GM23338 (cell line): ENCODE measurements at regions not wholly inside any gene's neighbourhood (a gene's known extent, or its start where the extent isn't known, plus 50 kb on each side); places are given as distances from the start of the nearest gene placed in this dataset.

ENCODE experiments used
- ATAC-seq: fragments of 200-7000 bp; cut with Tn5 transposase; 3 replicates; pipeline ENCODE4 v1.9.1; 2020
- DNase-seq: peaks from one replicate; pipeline ENCODE4 v3.0.0-alpha.2; 2015; ENCODE audit warnings: low spot score
- H2AFZ ChIP-seq: fragments of 200-600 bp; sonication (generic); 2 replicates; pipeline ENCODE4 v1.8.0; 2016; ENCODE audit warnings: antibody characterized with exemption, mild to moderate bottlenecking, moderate library complexity
- H3F3A ChIP-seq: fragments of 200-600 bp; sonication (generic); replicated peaks from 2 replicates; pipeline ENCODE4 v1.8.0; 2017; ENCODE audit warnings: antibody characterized with exemption, mixed run types, low read depth
- H3K27ac ChIP-seq: fragments of 200-600 bp; sonication (generic); 2 replicates; pipeline ENCODE4 v1.6.1; 2016; ENCODE audit warnings: low read depth
- H3K27me3 ChIP-seq: fragments of 200-600 bp; sonication (generic); 2 replicates; pipeline ENCODE4 v1.8.0; 2016; ENCODE audit warnings: mild to moderate bottlenecking, mixed run types, moderate library complexity; ENCODE audit not compliant: insufficient read depth
- H3K36me3 ChIP-seq: fragments of 200-600 bp; sonication (generic); 2 replicates; pipeline ENCODE4 v1.8.0; 2016; ENCODE audit warnings: mild to moderate bottlenecking; ENCODE audit not compliant: insufficient read depth
- H3K4me1 ChIP-seq: fragments of 200-600 bp; sonication (generic); 2 replicates; pipeline ENCODE4 v1.8.0; 2016; ENCODE audit warnings: mild to moderate bottlenecking, moderate library complexity; ENCODE audit not compliant: insufficient read depth
- H3K4me2 ChIP-seq: fragments of 200-600 bp; sonication (generic); 2 replicates; pipeline ENCODE4 v1.7.1; 2017; ENCODE audit warnings: mixed run types
- H3K4me3 ChIP-seq: fragments of 200-600 bp; sonication (generic); 2 replicates; pipeline ENCODE4 v1.6.1; 2016; ENCODE audit warnings: mixed run types
- H3K79me2 ChIP-seq: fragments of 200-600 bp; sonication (generic); replicated peaks from 2 replicates; pipeline ENCODE4 v1.8.0; 2017; ENCODE audit warnings: mild to moderate bottlenecking; ENCODE audit not compliant: insufficient read depth
- H3K9me2 ChIP-seq: fragments of 200-600 bp; sonication (generic); 2 replicates; pipeline ENCODE4 v1.8.0; 2017; ENCODE audit not compliant: insufficient read depth
- H4K20me1 ChIP-seq: fragments of 200-600 bp; sonication (generic); replicated peaks from 2 replicates; pipeline ENCODE4 v1.8.0; 2017; ENCODE audit warnings: mild to moderate bottlenecking; ENCODE audit not compliant: insufficient read depth
- H3K27ac Mint-ChIP-seq: 2 replicates; pipeline ENCODE4 v1.8.0; 2020; ENCODE audit warnings: inconsistent platforms, mild to moderate bottlenecking, moderate library complexity, mixed read lengths
- H3K27me3 Mint-ChIP-seq: 3 replicates; pipeline ENCODE4 v1.8.0; 2022; ENCODE audit warnings: low read depth, mild to moderate bottlenecking, moderate library complexity, mixed read lengths, inconsistent platforms; ENCODE audit not compliant: insufficient read depth, poor library complexity
- H3K36me3 Mint-ChIP-seq: 3 replicates; pipeline ENCODE4 v1.8.0; 2021; ENCODE audit warnings: low read depth, mild to moderate bottlenecking, inconsistent platforms, moderate library complexity, mixed read lengths
- H3K4me1 Mint-ChIP-seq: 3 replicates; pipeline ENCODE4 v1.8.0; 2020; ENCODE audit warnings: mild to moderate bottlenecking, inconsistent platforms, mixed read lengths
- H3K4me3 Mint-ChIP-seq: 3 replicates; pipeline ENCODE4 v1.8.0; 2021; ENCODE audit warnings: moderate library complexity, mild to moderate bottlenecking, inconsistent platforms, mixed read lengths
- H3K9me3 Mint-ChIP-seq: 3 replicates; pipeline ENCODE4 v1.8.0; 2020; ENCODE audit warnings: moderate library complexity, mild to moderate bottlenecking, inconsistent platforms, mixed read lengths
- CREB1 ChIP-seq: fragments of 250-450 bp; sonication (Bioruptor Pico); IDR thresholded peaks from 2 replicates; pipeline ENCODE4 v1.5.0; 2020; ENCODE audit warnings: low read depth, mild to moderate bottlenecking, moderate library complexity
- CTCF ChIP-seq, 2 experiments: fragments of 200-600 bp in 1 of 2; sonication (generic) in 1 of 2; conservative IDR thresholded peaks; 2 replicates each; pipeline versions ENCODE4 v1.5.1 to v1.6.1; 2016 to 2017; ENCODE audit warnings: antibody characterized with exemption in 2 of 2, low read depth in 2 of 2, mild to moderate bottlenecking in 2 of 2, moderate library complexity in 1 of 2
- ETS1 ChIP-seq: IDR thresholded peaks from 2 replicates; pipeline ENCODE4 v1.6.1; 2016; ENCODE audit warnings: antibody characterized with exemption
- JUNB ChIP-seq: IDR thresholded peaks from one replicate; pipeline ENCODE4 v1.6.1; 2016; ENCODE audit warnings: antibody characterized with exemption; ENCODE audit not compliant: unreplicated experiment
- NANOG ChIP-seq: IDR thresholded peaks from 2 replicates; pipeline ENCODE4 v1.6.1; 2016; ENCODE audit warnings: antibody characterized with exemption, borderline replicate concordance
- REST ChIP-seq: IDR thresholded peaks from one replicate; pipeline ENCODE4 v1.6.1; 2018; ENCODE audit warnings: antibody characterized with exemption; ENCODE audit not compliant: unreplicated experiment
- STAT1 ChIP-seq: IDR thresholded peaks from one replicate; pipeline ENCODE4 v1.6.1; 2016; ENCODE audit warnings: antibody characterized with exemption; ENCODE audit not compliant: unreplicated experiment
- ZNF114 ChIP-seq: fragments of 250-450 bp; sonication (Bioruptor Pico); IDR thresholded peaks from 2 replicates; pipeline ENCODE4 v1.5.0; 2020; ENCODE audit warnings: mild to moderate bottlenecking, moderate library complexity
- ZNF331 ChIP-seq: fragments of 250-450 bp; sonication (Bioruptor Pico); IDR thresholded peaks from 2 replicates; pipeline ENCODE4 v1.5.0; 2020; ENCODE audit warnings: low read depth, mild to moderate bottlenecking, moderate library complexity

- no peak overlapping the region for H2AFZ ChIP-seq
- H3K36me3 ChIP-seq: no peaks in the 10 kb centered on the region
- H3K4me2 ChIP-seq: no peak overlapping the region
- H3K4me3 ChIP-seq: no peak overlapping the region
- no peaks in the 10 kb centered on the region for H3K27me3 ChIP-seq
- peak; percentile 74 to 89 for TF ChIP-seq CTCF (conservative IDR thresholded peaks at IDR 0.05; ENCODE audit: low read depth in 2 of 2)
- TF ChIP-seq NANOG: no peak
- TF ChIP-seq STAT1: no peak
- TF ChIP-seq ETS1: no peak
- TF ChIP-seq CREB1 (CRISPR knock-in tag): no peak
- TF ChIP-seq REST: no peak
- H3K4me1 Mint-ChIP-seq: no peaks in the 10 kb centered on the region
- no peak overlapping the region for H3K27ac ChIP-seq
- peaks cover 9% of the 10 kb centered on the region for H3K27me3 Mint-ChIP-seq
- no peaks in the 10 kb centered on the region for H3K9me2 ChIP-seq
- peak; percentile 70 for DNase-seq
- ATAC-seq: peak; percentile 79
- no peaks in the 10 kb centered on the region for H4K20me1 ChIP-seq
- no peaks in the 10 kb centered on the region for H3K79me2 ChIP-seq
- H3K36me3 Mint-ChIP-seq: no peaks in the 10 kb centered on the region; the same call in 2 of the 3 replicates
- H3K9me3 Mint-ChIP-seq: peaks cover 29% of the 10 kb centered on the region
- H3K4me3 Mint-ChIP-seq: no peak overlapping the region; the same call in 2 of the 3 replicates
- H3K4me1 ChIP-seq: no peaks in the 10 kb centered on the region
- H3F3A ChIP-seq: no peaks in the 10 kb centered on the region
- H3K27ac Mint-ChIP-seq: no peak overlapping the region
Measured at GRCh38 chr16:86019446-86020047, 120.6 kb downstream of the IRF8 start.

- Histone ChIP-seq H3K27me3 (no peaks in the 10 kb centered on the region), H3F3A (no peaks in the 10 kb centered on the region), H3K27ac (no peak overlapping the region), H3K9me2 (no peaks in the 10 kb centered on the region), H3K79me2 (no peaks in the 10 kb centered on the region), H3K36me3 (no peaks in the 10 kb centered on the region), H2AFZ (no peak overlapping the region), H4K20me1 (no peaks in the 10 kb centered on the region), H3K4me2 (no peak overlapping the region), H3K4me3 (no peak overlapping the region), H3K4me1 (no peaks in the 10 kb centered on the region)
- no peak for ATAC-seq
- Mint-ChIP-seq H3K36me3 (peaks cover 4% of the 10 kb centered on the region; the same call in 1 of the 3 replicates), H3K4me1 (no peaks in the 10 kb centered on the region), H3K27me3 (peaks cover 9% of the 10 kb centered on the region), H3K9me3 (peaks cover 35% of the 10 kb centered on the region), H3K27ac (no peak overlapping the region), H3K4me3 (no peak overlapping the region)
- no peak for DNase-seq
- no peak for TF ChIP-seq CREB1 (CRISPR knock-in tag)
- TF ChIP-seq STAT1: no peak
- TF ChIP-seq ZNF331 (CRISPR knock-in tag): no peak
- no peak for TF ChIP-seq ZNF114 (CRISPR knock-in tag)
- no peak for TF ChIP-seq JUNB
- TF ChIP-seq NANOG: no peak
- no peak for TF ChIP-seq REST
Measured at GRCh38 chr16:86020971-86021370, 122.0 kb downstream of the IRF8 start.
